ENCODE measurements at regions not wholly inside any gene's neighbourhood (a gene's known extent, or its start where the extent isn't known, plus 50 kb on each side); places are given as distances from the start of the nearest gene placed in this dataset.

GRCh38 chr10:10959666-10960065 lies 58.0 kb upstream of the CELF2 start:
- no peak for DNase-seq

- DNase-seq = no peak
Measured at GRCh38 chr10:10960534-10960933, 57.1 kb upstream of the CELF2 start.

- DNase-seq = no peak
Measured at GRCh38 chr10:10961072-10961471, 56.6 kb upstream of the CELF2 start.

GRCh38 chr10:10967029-10967428 lies 50.6 kb upstream of the CELF2 start:
- DNase-seq = no peak

- no peak for DNase-seq
Measured at GRCh38 chr10:10967581-10968256, 50.0 kb upstream of the CELF2 start.
